ENCODE measurements at regions not wholly inside any gene's neighbourhood (a gene's known extent, or its start where the extent isn't known, plus 50 kb on each side); places are given as distances from the start of the nearest gene placed in this dataset.

- no peak for DNase-seq
- intact Hi-C loops (cut with DNase I), result loop anchor here (5.0 kb wide), 1 partner anchor 359 kb away; no protein-coding TSS in a partner anchor
- H3K4me3 ChIP-seq, result no peak overlapping the region
Observed at GRCh38 chr7:106793015-106793975, 71.8 kb upstream of the PIK3CG start.

GRCh38 chr7:106794276-106795083 is 70.6 kb upstream of the PIK3CG start:
- no peaks in the 10 kb centered on the region for H3K9me3 ChIP-seq
- no peak overlapping the region for H3K27ac ChIP-seq
- WGBS, 2 donors, result 60 to 70% methylated on average over 2 to 6 of the region's 6 CpGs
- no peak overlapping the region for H3K4me3 ChIP-seq
- no peaks in the 10 kb centered on the region for H3K36me3 ChIP-seq
- DNase-seq, result no peak
- H3K4me1 ChIP-seq, result no peaks in the 10 kb centered on the region
- no peaks in the 10 kb centered on the region for H3K27me3 ChIP-seq
- TF ChIP-seq POLR2A (IDR thresholded peaks at IDR 0.05) (no peak), CTCF (IDR thresholded peaks at IDR 0.05) (no peak)
- intact Hi-C loops (cut with DNase I), result loop anchor here (5.0 kb wide), 1 partner anchor 358 kb away; no protein-coding TSS in a partner anchor

More at GRCh38 chr7:106793015-106793975, 71.8 kb upstream of the PIK3CG start:
- Histone ChIP-seq H3K27ac (no peak overlapping the region), H3K36me3 (no peaks in the 10 kb centered on the region), H3K9me3 (no peaks in the 10 kb centered on the region), H3K27me3 (no peaks in the 10 kb centered on the region), H3K4me1 (no peaks in the 10 kb centered on the region)
- 64% methylated on average over 7 of the region's 7 CpGs for WGBS, 2 donors
- TF ChIP-seq CTCF (IDR thresholded peaks at IDR 0.05) (peak; percentile 12 to 69 (median 54)), POLR2A (IDR thresholded peaks at IDR 0.05) (no peak)

- H3K4me1 ChIP-seq, result no peaks in the 10 kb centered on the region
- 76 to 85% methylated on average over 5 to 6 of the region's 6 CpGs for WGBS, 2 donors
- DNase-seq, result no peak
- intact Hi-C loops (cut with DNase I), result no loop called here
- no peak overlapping the region for H3K4me3 ChIP-seq
- no peak overlapping the region for H3K27ac ChIP-seq
- H3K36me3 ChIP-seq, result no peaks in the 10 kb centered on the region
- H3K9me3 ChIP-seq, result no peaks in the 10 kb centered on the region
- TF ChIP-seq CTCF (IDR thresholded peaks at IDR 0.05), result no peak
- no peak for TF ChIP-seq POLR2A (IDR thresholded peaks at IDR 0.05)
- H3K27me3 ChIP-seq, result no peaks in the 10 kb centered on the region
Observed at GRCh38 chr7:106795084-106795876, 69.8 kb upstream of the PIK3CG start.

GRCh38 chr7:106795877-106796231 is 69.2 kb upstream of the PIK3CG start:
- 0 to 25% methylated on average over 1 of the region's 1 CpG for WGBS, 2 donors
- Histone ChIP-seq H3K4me3 (no peak overlapping the region), H3K27me3 (no peaks in the 10 kb centered on the region), H3K27ac (no peak overlapping the region), H3K4me1 (no peaks in the 10 kb centered on the region), H3K36me3 (no peaks in the 10 kb centered on the region), H3K9me3 (no peaks in the 10 kb centered on the region)
- no peak for TF ChIP-seq CTCF (IDR thresholded peaks at IDR 0.05)
- no peak for TF ChIP-seq POLR2A (IDR thresholded peaks at IDR 0.05)
- DNase-seq, result no peak
- intact Hi-C loops (cut with DNase I), result no loop called here
